ENCODE measurements at regions not wholly inside any gene's neighbourhood (a gene's known extent, or its start where the extent isn't known, plus 50 kb on each side); places are given as distances from the start of the nearest gene placed in this dataset.

DNA sequence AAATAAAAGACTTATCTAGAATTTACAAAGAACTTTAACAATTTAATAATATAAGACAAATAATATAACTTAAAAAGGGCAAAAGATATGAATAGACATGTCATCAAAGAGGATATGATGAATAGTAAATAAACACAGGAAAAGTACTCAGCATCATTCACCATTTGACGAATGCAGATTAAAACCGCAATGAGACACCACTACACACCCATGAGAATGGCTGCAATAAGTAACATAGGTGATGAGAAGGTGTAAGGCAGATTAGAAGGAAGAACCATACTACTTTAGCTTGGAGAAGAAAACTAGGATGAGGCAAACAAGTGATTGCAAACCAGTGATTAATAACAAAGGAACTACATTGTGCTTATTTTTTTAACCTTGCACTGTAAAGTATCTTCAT is 152.0 kb downstream of the CYRIA start:
- no peak overlapping the region for H3K4me3 ChIP-seq (ENCODE audit: low read depth, low read length)
- TF ChIP-seq, protein P1, sequence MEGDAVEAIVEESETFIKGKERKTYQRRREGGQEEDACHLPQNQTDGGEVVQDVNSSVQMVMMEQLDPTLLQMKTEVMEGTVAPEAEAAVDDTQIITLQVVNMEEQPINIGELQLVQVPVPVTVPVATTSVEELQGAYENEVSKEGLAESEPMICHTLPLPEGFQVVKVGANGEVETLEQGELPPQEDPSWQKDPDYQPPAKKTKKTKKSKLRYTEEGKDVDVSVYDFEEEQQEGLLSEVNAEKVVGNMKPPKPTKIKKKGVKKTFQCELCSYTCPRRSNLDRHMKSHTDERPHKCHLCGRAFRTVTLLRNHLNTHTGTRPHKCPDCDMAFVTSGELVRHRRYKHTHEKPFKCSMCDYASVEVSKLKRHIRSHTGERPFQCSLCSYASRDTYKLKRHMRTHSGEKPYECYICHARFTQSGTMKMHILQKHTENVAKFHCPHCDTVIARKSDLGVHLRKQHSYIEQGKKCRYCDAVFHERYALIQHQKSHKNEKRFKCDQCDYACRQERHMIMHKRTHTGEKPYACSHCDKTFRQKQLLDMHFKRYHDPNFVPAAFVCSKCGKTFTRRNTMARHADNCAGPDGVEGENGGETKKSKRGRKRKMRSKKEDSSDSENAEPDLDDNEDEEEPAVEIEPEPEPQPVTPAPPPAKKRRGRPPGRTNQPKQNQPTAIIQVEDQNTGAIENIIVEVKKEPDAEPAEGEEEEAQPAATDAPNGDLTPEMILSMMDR (IDR thresholded peaks at IDR 0.05; ENCODE audit: control insufficient read depth, extremely low read depth, insufficient read depth), result no peak
- no peak for DNase-seq (ENCODE audit: low read depth)

- TF ChIP-seq, protein P1 (IDR thresholded peaks at IDR 0.05; ENCODE audit: control insufficient read depth, extremely low read depth, insufficient read depth), result no peak
- no peak for DNase-seq (ENCODE audit: low read depth)
- H3K4me3 ChIP-seq (ENCODE audit: low read depth, low read length), result no peak overlapping the region
Observed at GRCh38 chr2:16511041-16511440, 154.6 kb downstream of the CYRIA start.

- TF ChIP-seq, protein P1 (IDR thresholded peaks at IDR 0.05; ENCODE audit: control insufficient read depth, extremely low read depth, insufficient read depth), result no peak
- no peak for DNase-seq (ENCODE audit: low read depth)
- H3K4me3 ChIP-seq (ENCODE audit: low read depth, low read length), result no peak overlapping the region
Observed at GRCh38 chr2:16509042-16509441, 156.6 kb downstream of the CYRIA start.

DNA sequence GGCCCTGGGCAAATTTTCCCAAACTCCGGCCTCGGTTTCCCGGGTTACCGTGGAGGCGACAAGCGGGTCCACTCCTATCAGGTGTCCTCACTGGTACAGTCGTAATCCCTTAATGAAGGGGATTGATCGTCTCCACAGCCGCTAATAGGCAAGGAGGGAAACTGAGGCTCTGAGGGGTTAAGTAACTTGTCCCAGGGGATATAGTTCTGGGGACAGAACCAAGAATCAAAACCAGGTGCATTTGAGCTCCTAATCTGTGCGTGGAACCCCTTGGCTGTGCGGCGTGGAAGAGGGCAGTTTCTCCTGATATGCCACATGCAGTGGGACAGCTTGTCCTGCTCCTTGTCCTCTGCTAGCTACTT is 157.2 kb downstream of the CYRIA start:
- DNase-seq (ENCODE audit: low read depth), result no peak
- H3K4me3 ChIP-seq (ENCODE audit: low read depth, low read length), result no peak overlapping the region
- TF ChIP-seq, protein P1 (IDR thresholded peaks at IDR 0.05; ENCODE audit: control insufficient read depth, extremely low read depth, insufficient read depth), result no peak

- H3K4me3 ChIP-seq (ENCODE audit: low read depth, low read length), result peak overlapping the region; percentile 21; the same call in 1 of the 2 replicates
- DNase-seq (ENCODE audit: low read depth), result no peak
- TF ChIP-seq, protein P1 (IDR thresholded peaks at IDR 0.05; ENCODE audit: control insufficient read depth, extremely low read depth, insufficient read depth), result peak; percentile 88
Observed at GRCh38 chr2:16507655-16508489, 157.8 kb downstream of the CYRIA start.

GRCh38 chr2:16506366-16506765 is 159.3 kb downstream of the CYRIA start:
- no peak overlapping the region for H3K4me3 ChIP-seq (ENCODE audit: low read depth, low read length)
- TF ChIP-seq, protein P1 (IDR thresholded peaks at IDR 0.05; ENCODE audit: control insufficient read depth, extremely low read depth, insufficient read depth), result no peak
- DNase-seq (ENCODE audit: low read depth), result peak; percentile 21

Measured in LNCaP clone FGC (cell line).